ENCODE measurements at regions not wholly inside any gene's neighbourhood (a gene's known extent, or its start where the extent isn't known, plus 50 kb on each side); places are given as distances from the start of the nearest gene placed in this dataset.

GRCh38 chr10:80739963-80740715 lies 202.4 kb downstream of the SH2D4B start:
- no peak for DNase-seq (ENCODE audit: extremely low read depth in 1 of 11, low read depth in 9 of 11, low spot score in 4 of 11)

- no peak for DNase-seq (ENCODE audit: extremely low read depth in 1 of 11, low read depth in 9 of 11, low spot score in 4 of 11)
Measured at GRCh38 chr10:80741278-80741677, 203.6 kb downstream of the SH2D4B start.

- no peak for DNase-seq (ENCODE audit: extremely low read depth in 1 of 11, low read depth in 9 of 11, low spot score in 4 of 11)
Measured at GRCh38 chr10:80750268-80750667, 212.6 kb downstream of the SH2D4B start.

GRCh38 chr10:80751940-80752339 lies 214.2 kb downstream of the SH2D4B start:
- DNase-seq (ENCODE audit: extremely low read depth in 1 of 11, low read depth in 9 of 11, low spot score in 4 of 11) = no peak

GRCh38 chr10:80753612-80754011 lies 215.9 kb downstream of the SH2D4B start:
- no peak for DNase-seq (ENCODE audit: extremely low read depth in 1 of 11, low read depth in 9 of 11, low spot score in 4 of 11)

GRCh38 chr10:80755893-80756292 lies 218.2 kb downstream of the SH2D4B start:
- no peak for DNase-seq (ENCODE audit: extremely low read depth in 1 of 11, low read depth in 9 of 11, low spot score in 4 of 11)

- no peak for DNase-seq (ENCODE audit: extremely low read depth in 1 of 11, low read depth in 9 of 11, low spot score in 4 of 11)
Measured at GRCh38 chr10:80759693-80760092, 222.0 kb downstream of the SH2D4B start.

- no peak for DNase-seq (ENCODE audit: extremely low read depth in 1 of 11, low read depth in 9 of 11, low spot score in 4 of 11)
Measured at GRCh38 chr10:80760914-80761371, 223.2 kb downstream of the SH2D4B start.

GRCh38 chr10:80767963-80768362 lies 230.3 kb downstream of the SH2D4B start:
- no peak for DNase-seq (ENCODE audit: extremely low read depth in 1 of 11, low read depth in 9 of 11, low spot score in 4 of 11)

GRCh38 chr10:80769700-80770160 lies 232.0 kb downstream of the SH2D4B start:
- DNase-seq (ENCODE audit: extremely low read depth in 1 of 11, low read depth in 9 of 11, low spot score in 4 of 11) = no peak

- DNase-seq (ENCODE audit: extremely low read depth in 1 of 11, low read depth in 9 of 11, low spot score in 4 of 11) = no peak
Measured at GRCh38 chr10:80770239-80770638, 232.5 kb downstream of the SH2D4B start.

GRCh38 chr10:80771285-80771684 lies 233.6 kb downstream of the SH2D4B start:
- peak in 1 of 11 donors; percentile 4 for DNase-seq (ENCODE audit: extremely low read depth in 1 of 11, low read depth in 9 of 11, low spot score in 4 of 11)

GRCh38 chr10:80771902-80772555 lies 234.3 kb downstream of the SH2D4B start:
- no peak for DNase-seq (ENCODE audit: extremely low read depth in 1 of 11, low read depth in 9 of 11, low spot score in 4 of 11)

GRCh38 chr10:80772596-80772995 lies 234.9 kb downstream of the SH2D4B start:
- DNase-seq (ENCODE audit: extremely low read depth in 1 of 11, low read depth in 9 of 11, low spot score in 4 of 11) = no peak

- DNase-seq (ENCODE audit: extremely low read depth in 1 of 11, low read depth in 9 of 11, low spot score in 4 of 11) = no peak
Measured at GRCh38 chr10:80784695-80785094, 247.0 kb downstream of the SH2D4B start.

- DNase-seq (ENCODE audit: extremely low read depth in 1 of 11, low read depth in 9 of 11, low spot score in 4 of 11) = no peak
Measured at GRCh38 chr10:80786322-80786721, 248.6 kb downstream of the SH2D4B start.

GRCh38 chr10:80787952-80788351 lies 250.2 kb downstream of the SH2D4B start:
- DNase-seq (ENCODE audit: extremely low read depth in 1 of 11, low read depth in 9 of 11, low spot score in 4 of 11) = no peak

- DNase-seq (ENCODE audit: extremely low read depth in 1 of 11, low read depth in 9 of 11, low spot score in 4 of 11) = no peak
Measured at GRCh38 chr10:80794994-80795393, 257.3 kb downstream of the SH2D4B start.

GRCh38 chr10:80805343-80806020 lies 267.8 kb downstream of the SH2D4B start:
- DNase-seq (ENCODE audit: extremely low read depth in 1 of 11, low read depth in 9 of 11, low spot score in 4 of 11) = no peak

- no peak for DNase-seq (ENCODE audit: extremely low read depth in 1 of 11, low read depth in 9 of 11, low spot score in 4 of 11)
Measured at GRCh38 chr10:80814147-80814652, 276.5 kb downstream of the SH2D4B start.

Measured in renal cortex interstitium (tissue), 11 donors.